CD8-positive, alpha-beta memory T cell (primary cell): ENCODE measurements at regions not wholly inside any gene's neighbourhood (a gene's known extent, or its start where the extent isn't known, plus 50 kb on each side); places are given as distances from the start of the nearest gene placed in this dataset.

ENCODE experiments used
- CTCF ChIA-PET: fragments of 350-600 bp; sonication (Branson Sonifier 250); formaldehyde crosslinking; loops from one replicate; lab custom pipeline; 2021; ENCODE audit warnings: antibody characterized with exemption; lab: Charles Lee
- POLR2A ChIA-PET: fragments of 350-600 bp; sonication (Branson Sonifier 250); formaldehyde crosslinking; loops from one replicate; lab custom pipeline; 2021; ENCODE audit warnings: antibody characterized with exemption; lab: Charles Lee
- DNase-seq, 5 donors: peaks; one replicate each; pipeline versions ENCODE4 v3.0.0 to v3.0.0-alpha.2; 2020 to 2022; ENCODE audit warnings: mixed read lengths in 1 of 5
- H3K27ac ChIP-seq: one replicate; pipeline ENCODE4 v1.7.0; 2013; ENCODE audit warnings: low read depth, mild to moderate bottlenecking, low read length, moderate library complexity
- H3K27me3 ChIP-seq: 2 replicates; pipeline ENCODE4 v1.7.0; 2013; ENCODE audit warnings: low read length, mild to moderate bottlenecking; ENCODE audit not compliant: insufficient read depth, poor library complexity, severe bottlenecking
- H3K36me3 ChIP-seq: 2 replicates; pipeline ENCODE4 v1.7.0; 2013; ENCODE audit warnings: mild to moderate bottlenecking, low read length, moderate library complexity; ENCODE audit not compliant: insufficient read depth
- H3K4me1 ChIP-seq: 2 replicates; pipeline ENCODE4 v1.7.0; 2013; ENCODE audit warnings: mild to moderate bottlenecking, low read length, moderate library complexity; ENCODE audit not compliant: insufficient read depth
- H3K4me3 ChIP-seq: 2 replicates; pipeline ENCODE4 v1.7.0; 2013; ENCODE audit warnings: mild to moderate bottlenecking, low read length
- H3K9me3 ChIP-seq: 2 replicates; pipeline ENCODE4 v1.7.0; 2013; ENCODE audit warnings: mild to moderate bottlenecking, low read length
- H3K27ac Mint-ChIP-seq, 8 donors: one replicate each; pipeline ENCODE4 v1.8.0; 2020 to 2021; ENCODE audit warnings: mixed read lengths in 8 of 8, mild to moderate bottlenecking in 6 of 8, inconsistent platforms in 3 of 8, moderate library complexity in 3 of 8
- H3K27me3 Mint-ChIP-seq, 2 donors: one replicate each; pipeline ENCODE4 v1.8.0; 2020 to 2021; ENCODE audit warnings: mixed read lengths in 2 of 2, mild to moderate bottlenecking in 1 of 2, moderate library complexity in 1 of 2
- H3K36me3 Mint-ChIP-seq, 3 donors: one replicate each; pipeline ENCODE4 v1.8.0; 2020 to 2021; ENCODE audit warnings: mixed read lengths in 3 of 3, inconsistent platforms in 1 of 3, mild to moderate bottlenecking in 1 of 3
- H3K4me1 Mint-ChIP-seq, 3 donors: one replicate each; pipeline ENCODE4 v1.8.0; 2020 to 2021; ENCODE audit warnings: mixed read lengths in 3 of 3, inconsistent platforms in 1 of 3, mild to moderate bottlenecking in 1 of 3
- H3K4me3 Mint-ChIP-seq, 7 donors: one replicate each; pipeline ENCODE4 v1.8.0; 2020 to 2021; ENCODE audit warnings: mixed read lengths in 7 of 7, mild to moderate bottlenecking in 6 of 7, moderate library complexity in 4 of 7, inconsistent platforms in 2 of 7
- H3K9me3 Mint-ChIP-seq, 5 donors: one replicate each; pipeline ENCODE4 v1.8.0; 2020 to 2022; ENCODE audit warnings: mixed read lengths in 5 of 5, mild to moderate bottlenecking in 3 of 5, moderate library complexity in 2 of 5, inconsistent platforms in 1 of 5

GRCh38 chrX:118250445-118250844 is 95.5 kb upstream of the WDR44 start:
- Histone ChIP-seq H3K36me3 (no peaks in the 10 kb centered on the region), H3K4me3 (no peak overlapping the region), H3K9me3 (no peaks in the 10 kb centered on the region), H3K27me3 (no peaks in the 10 kb centered on the region), H3K27ac (no peak overlapping the region), H3K4me1 (no peaks in the 10 kb centered on the region)
- no peak for DNase-seq
- H3K4me1 Mint-ChIP-seq = no peaks in the 10 kb centered on the region
- no peak overlapping the region for H3K27ac Mint-ChIP-seq
- peaks cover 0 to 5% of the 10 kb centered on the region in 2 donors for H3K27me3 Mint-ChIP-seq
- no peaks in the 10 kb centered on the region for H3K36me3 Mint-ChIP-seq
- CTCF ChIA-PET = no interaction called here
- H3K4me3 Mint-ChIP-seq = no peak overlapping the region
- POLR2A ChIA-PET = no interaction called here
- H3K9me3 Mint-ChIP-seq = no peaks in the 10 kb centered on the region

- no peak overlapping the region for H3K27ac Mint-ChIP-seq
- POLR2A ChIA-PET = no interaction called here
- no peaks in the 10 kb centered on the region for H3K9me3 Mint-ChIP-seq
- Histone ChIP-seq H3K4me3 (no peak overlapping the region), H3K27me3 (no peaks in the 10 kb centered on the region), H3K4me1 (no peaks in the 10 kb centered on the region), H3K9me3 (no peaks in the 10 kb centered on the region), H3K27ac (no peak overlapping the region), H3K36me3 (no peaks in the 10 kb centered on the region)
- H3K36me3 Mint-ChIP-seq = no peaks in the 10 kb centered on the region
- no peak for DNase-seq
- H3K4me3 Mint-ChIP-seq = no peak overlapping the region
- peaks cover 0 to 5% of the 10 kb centered on the region in 2 donors for H3K27me3 Mint-ChIP-seq
- CTCF ChIA-PET = no interaction called here
- H3K4me1 Mint-ChIP-seq = no peaks in the 10 kb centered on the region
These were observed 94.6 kb upstream of the WDR44 start for GRCh38 chrX:118251271-118251670.

- DNase-seq = no peak
- Histone ChIP-seq H3K27me3 (no peaks in the 10 kb centered on the region), H3K9me3 (no peaks in the 10 kb centered on the region), H3K27ac (no peak overlapping the region), H3K4me1 (no peaks in the 10 kb centered on the region), H3K4me3 (no peak overlapping the region), H3K36me3 (no peaks in the 10 kb centered on the region)
- POLR2A ChIA-PET = no interaction called here
- CTCF ChIA-PET = no interaction called here
- H3K27ac Mint-ChIP-seq = no peak overlapping the region
- peaks cover 0 to 6% of the 10 kb centered on the region in 2 donors for H3K27me3 Mint-ChIP-seq
- H3K36me3 Mint-ChIP-seq = no peaks in the 10 kb centered on the region
- no peaks in the 10 kb centered on the region for H3K4me1 Mint-ChIP-seq
- no peak overlapping the region for H3K4me3 Mint-ChIP-seq
- no peaks in the 10 kb centered on the region for H3K9me3 Mint-ChIP-seq
These were observed 92.9 kb upstream of the WDR44 start for GRCh38 chrX:118252967-118253366.

GRCh38 chrX:118254611-118255010 is 91.3 kb upstream of the WDR44 start:
- Mint-ChIP-seq H3K27ac (no peak overlapping the region), H3K9me3 (no peaks in the 10 kb centered on the region), H3K36me3 (no peaks in the 10 kb centered on the region), H3K4me3 (no peak overlapping the region), H3K4me1 (no peaks in the 10 kb centered on the region), H3K27me3 (peaks cover 0 to 6% of the 10 kb centered on the region in 2 donors)
- Histone ChIP-seq H3K36me3 (no peaks in the 10 kb centered on the region), H3K27ac (no peak overlapping the region), H3K27me3 (no peaks in the 10 kb centered on the region), H3K9me3 (no peaks in the 10 kb centered on the region), H3K4me1 (no peaks in the 10 kb centered on the region), H3K4me3 (no peak overlapping the region)
- CTCF ChIA-PET = interaction anchor here (1.3 kb wide), 1 partner anchor 10 kb away, joined by 4 read pairs; no protein-coding TSS in a partner anchor
- POLR2A ChIA-PET = no interaction called here
- DNase-seq = peak in 2 of 5 donors; percentile 1 to 12

- ChIA-PET CTCF (interaction anchor here (0.6 kb wide), 1 partner anchor 642 kb away, joined by 4 read pairs; no protein-coding TSS in a partner anchor), POLR2A (no interaction called here)
- no peaks in the 10 kb centered on the region for H3K36me3 Mint-ChIP-seq
- DNase-seq = no peak
- H3K27ac ChIP-seq = no peak overlapping the region
- no peaks in the 10 kb centered on the region for H3K9me3 ChIP-seq
- H3K27ac Mint-ChIP-seq = no peak overlapping the region
- peaks cover 5 to 12% of the 10 kb centered on the region in 2 donors for H3K27me3 Mint-ChIP-seq
- H3K4me3 ChIP-seq = no peak overlapping the region
- no peaks in the 10 kb centered on the region for H3K36me3 ChIP-seq
- H3K27me3 ChIP-seq = no peaks in the 10 kb centered on the region
- H3K9me3 Mint-ChIP-seq = no peaks in the 10 kb centered on the region
- no peaks in the 10 kb centered on the region for H3K4me1 ChIP-seq
- H3K4me1 Mint-ChIP-seq = no peaks in the 10 kb centered on the region
- H3K4me3 Mint-ChIP-seq = no peak overlapping the region
These were observed 90.0 kb upstream of the WDR44 start for GRCh38 chrX:118255921-118256320.

GRCh38 chrX:118257781-118258180 is 88.1 kb upstream of the WDR44 start:
- Histone ChIP-seq H3K27me3 (no peaks in the 10 kb centered on the region), H3K9me3 (no peaks in the 10 kb centered on the region), H3K4me3 (no peak overlapping the region), H3K27ac (no peak overlapping the region), H3K4me1 (no peaks in the 10 kb centered on the region), H3K36me3 (no peaks in the 10 kb centered on the region)
- H3K27me3 Mint-ChIP-seq = peaks cover 8 to 10% of the 10 kb centered on the region in 2 donors
- ChIA-PET POLR2A (no interaction called here), CTCF (no interaction called here)
- H3K9me3 Mint-ChIP-seq = no peaks in the 10 kb centered on the region
- no peaks in the 10 kb centered on the region for H3K36me3 Mint-ChIP-seq
- no peak for DNase-seq
- H3K4me1 Mint-ChIP-seq = no peaks in the 10 kb centered on the region
- no peak overlapping the region for H3K27ac Mint-ChIP-seq
- H3K4me3 Mint-ChIP-seq = no peak overlapping the region

- Histone ChIP-seq H3K4me3 (no peak overlapping the region), H3K27ac (no peak overlapping the region), H3K36me3 (no peaks in the 10 kb centered on the region), H3K9me3 (no peaks in the 10 kb centered on the region), H3K27me3 (no peaks in the 10 kb centered on the region), H3K4me1 (no peaks in the 10 kb centered on the region)
- Mint-ChIP-seq H3K27ac (no peak overlapping the region), H3K27me3 (peaks cover 8 to 9% of the 10 kb centered on the region in 2 donors), H3K36me3 (no peaks in the 10 kb centered on the region), H3K9me3 (no peaks in the 10 kb centered on the region), H3K4me1 (no peaks in the 10 kb centered on the region), H3K4me3 (no peak overlapping the region)
- ChIA-PET CTCF (interaction anchor here (0.6 kb wide), 1 partner anchor 16 kb away, joined by 4 read pairs; no protein-coding TSS in a partner anchor), POLR2A (no interaction called here)
- DNase-seq = no peak
These were observed 86.7 kb upstream of the WDR44 start for GRCh38 chrX:118259213-118259612.

GRCh38 chrX:118261151-118261550 is 84.8 kb upstream of the WDR44 start:
- Mint-ChIP-seq H3K9me3 (no peaks in the 10 kb centered on the region), H3K27me3 (peaks cover 11 to 16% of the 10 kb centered on the region in 2 donors), H3K4me1 (no peaks in the 10 kb centered on the region), H3K36me3 (no peaks in the 10 kb centered on the region), H3K4me3 (no peak overlapping the region), H3K27ac (peak overlapping the region in 1 of 8 donors; percentile 51)
- Histone ChIP-seq H3K27ac (no peak overlapping the region), H3K4me1 (no peaks in the 10 kb centered on the region), H3K4me3 (no peak overlapping the region), H3K27me3 (no peaks in the 10 kb centered on the region), H3K36me3 (no peaks in the 10 kb centered on the region), H3K9me3 (no peaks in the 10 kb centered on the region)
- POLR2A ChIA-PET = no interaction called here
- CTCF ChIA-PET = no interaction called here
- no peak for DNase-seq

GRCh38 chrX:118271775-118272174 is 74.1 kb upstream of the WDR44 start:
- Histone ChIP-seq H3K27me3 (no peaks in the 10 kb centered on the region), H3K36me3 (no peaks in the 10 kb centered on the region), H3K27ac (no peak overlapping the region), H3K4me3 (no peak overlapping the region), H3K4me1 (no peaks in the 10 kb centered on the region), H3K9me3 (no peaks in the 10 kb centered on the region)
- Mint-ChIP-seq H3K9me3 (no peaks in the 10 kb centered on the region), H3K4me1 (no peaks in the 10 kb centered on the region), H3K4me3 (no peak overlapping the region), H3K27me3 (peaks cover 0 to 1% of the 10 kb centered on the region in 2 donors), H3K36me3 (peaks cover 0 to 3% (median 0%) of the 10 kb centered on the region in 3 donors), H3K27ac (no peak overlapping the region)
- CTCF ChIA-PET = no interaction called here
- no peak for DNase-seq
- POLR2A ChIA-PET = no interaction called here
